ENCODE measurements at regions not wholly inside any gene's neighbourhood (a gene's known extent, or its start where the extent isn't known, plus 50 kb on each side); places are given as distances from the start of the nearest gene placed in this dataset.

DNA sequence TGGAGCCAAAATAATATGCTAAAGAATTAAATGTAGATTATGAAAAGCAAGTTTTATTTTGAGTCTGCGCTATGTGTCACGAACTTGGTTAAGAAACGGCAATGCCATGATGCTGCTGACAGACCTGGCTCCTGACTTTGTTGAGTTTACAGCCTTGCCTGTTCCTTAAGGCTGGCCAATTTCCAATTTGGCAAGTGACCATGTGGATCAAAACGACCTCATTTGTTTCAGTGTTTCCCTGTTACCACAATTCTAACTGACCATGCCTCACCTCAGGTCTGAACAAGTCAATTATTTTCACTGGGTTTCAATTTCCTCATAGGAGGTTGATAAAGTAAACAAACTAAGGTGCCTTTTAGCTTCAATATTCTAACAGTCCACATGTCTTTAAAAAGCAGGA, 461.4 kb downstream of the ZNF608 start:
- ChIA-PET POLR2A (no interaction called here), CTCF (no interaction called here)
- Histone ChIP-seq H3K27me3 (ENCODE audit: control insufficient read depth, insufficient read depth, low read length) (no peaks in the 10 kb centered on the region), H3K36me3 (ENCODE audit: control insufficient read depth, insufficient read depth, low read length) (no peaks in the 10 kb centered on the region), H3K4me3 (ENCODE audit: low read depth, low read length) (no peak overlapping the region)
- DNase-seq (ENCODE audit: low read depth) = no peak
- TF ChIP-seq, protein P1, sequence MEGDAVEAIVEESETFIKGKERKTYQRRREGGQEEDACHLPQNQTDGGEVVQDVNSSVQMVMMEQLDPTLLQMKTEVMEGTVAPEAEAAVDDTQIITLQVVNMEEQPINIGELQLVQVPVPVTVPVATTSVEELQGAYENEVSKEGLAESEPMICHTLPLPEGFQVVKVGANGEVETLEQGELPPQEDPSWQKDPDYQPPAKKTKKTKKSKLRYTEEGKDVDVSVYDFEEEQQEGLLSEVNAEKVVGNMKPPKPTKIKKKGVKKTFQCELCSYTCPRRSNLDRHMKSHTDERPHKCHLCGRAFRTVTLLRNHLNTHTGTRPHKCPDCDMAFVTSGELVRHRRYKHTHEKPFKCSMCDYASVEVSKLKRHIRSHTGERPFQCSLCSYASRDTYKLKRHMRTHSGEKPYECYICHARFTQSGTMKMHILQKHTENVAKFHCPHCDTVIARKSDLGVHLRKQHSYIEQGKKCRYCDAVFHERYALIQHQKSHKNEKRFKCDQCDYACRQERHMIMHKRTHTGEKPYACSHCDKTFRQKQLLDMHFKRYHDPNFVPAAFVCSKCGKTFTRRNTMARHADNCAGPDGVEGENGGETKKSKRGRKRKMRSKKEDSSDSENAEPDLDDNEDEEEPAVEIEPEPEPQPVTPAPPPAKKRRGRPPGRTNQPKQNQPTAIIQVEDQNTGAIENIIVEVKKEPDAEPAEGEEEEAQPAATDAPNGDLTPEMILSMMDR (IDR thresholded peaks at IDR 0.05; ENCODE audit: insufficient read depth, low read depth, low read length) = no peak

DNA sequence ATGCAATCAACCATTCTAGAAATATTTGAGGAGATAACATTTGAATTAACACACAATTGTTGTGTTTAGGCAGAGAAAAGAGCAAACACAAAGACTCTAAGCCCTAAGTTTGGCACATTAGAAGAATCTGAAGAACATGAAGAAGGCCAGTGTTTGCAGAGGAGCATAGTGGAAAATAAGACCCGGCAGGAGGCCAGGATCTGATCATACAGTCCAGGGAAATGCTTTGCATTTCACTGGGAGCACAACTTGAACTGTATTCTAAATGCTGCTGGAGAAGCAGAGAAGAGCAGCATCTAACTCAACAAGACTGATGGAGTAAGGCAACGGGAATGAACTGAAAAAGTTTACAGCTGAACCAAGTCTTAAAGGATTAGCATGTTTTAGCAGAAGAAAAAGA, 463.4 kb downstream of the ZNF608 start:
- CTCF ChIA-PET = interaction anchor here (0.7 kb wide), 1 partner anchor 20 kb away, joined by 3 read pairs; no protein-coding TSS in a partner anchor
- DNase-seq (ENCODE audit: low read depth) = no peak
- POLR2A ChIA-PET = no interaction called here
- no peak overlapping the region for H3K4me3 ChIP-seq (ENCODE audit: low read depth, low read length)
- TF ChIP-seq, protein P1 (IDR thresholded peaks at IDR 0.05; ENCODE audit: insufficient read depth, low read depth, low read length) = no peak
- H3K27me3 ChIP-seq (ENCODE audit: control insufficient read depth, insufficient read depth, low read length) = no peaks in the 10 kb centered on the region
- H3K36me3 ChIP-seq (ENCODE audit: control insufficient read depth, insufficient read depth, low read length) = no peaks in the 10 kb centered on the region

DNA sequence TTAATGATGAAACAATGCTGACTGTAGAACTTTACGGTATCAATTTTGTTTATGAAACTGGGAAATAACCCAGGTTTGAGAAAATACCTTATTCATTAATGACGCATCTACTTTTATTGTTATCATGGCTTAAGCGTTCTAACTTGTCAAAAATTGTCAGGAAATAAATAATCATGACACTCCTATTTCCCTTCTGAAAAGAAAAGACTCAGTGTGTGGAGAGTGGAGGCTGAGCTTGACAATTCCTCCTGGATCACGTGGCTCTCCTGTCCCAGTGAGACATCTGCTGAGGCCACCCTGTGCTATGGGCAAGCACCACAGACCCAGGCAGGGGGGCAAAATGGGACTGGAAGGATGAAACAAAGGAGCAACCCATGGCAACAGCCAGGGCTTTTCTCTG, 466.4 kb downstream of the ZNF608 start:
- ChIA-PET CTCF (no interaction called here), POLR2A (no interaction called here)
- Histone ChIP-seq H3K27me3 (ENCODE audit: control insufficient read depth, insufficient read depth, low read length) (no peaks in the 10 kb centered on the region), H3K4me3 (ENCODE audit: low read depth, low read length) (no peak overlapping the region), H3K36me3 (ENCODE audit: control insufficient read depth, insufficient read depth, low read length) (no peaks in the 10 kb centered on the region)
- DNase-seq (ENCODE audit: low read depth) = no peak
- TF ChIP-seq, protein P1 (IDR thresholded peaks at IDR 0.05; ENCODE audit: insufficient read depth, low read depth, low read length) = no peak

DNA sequence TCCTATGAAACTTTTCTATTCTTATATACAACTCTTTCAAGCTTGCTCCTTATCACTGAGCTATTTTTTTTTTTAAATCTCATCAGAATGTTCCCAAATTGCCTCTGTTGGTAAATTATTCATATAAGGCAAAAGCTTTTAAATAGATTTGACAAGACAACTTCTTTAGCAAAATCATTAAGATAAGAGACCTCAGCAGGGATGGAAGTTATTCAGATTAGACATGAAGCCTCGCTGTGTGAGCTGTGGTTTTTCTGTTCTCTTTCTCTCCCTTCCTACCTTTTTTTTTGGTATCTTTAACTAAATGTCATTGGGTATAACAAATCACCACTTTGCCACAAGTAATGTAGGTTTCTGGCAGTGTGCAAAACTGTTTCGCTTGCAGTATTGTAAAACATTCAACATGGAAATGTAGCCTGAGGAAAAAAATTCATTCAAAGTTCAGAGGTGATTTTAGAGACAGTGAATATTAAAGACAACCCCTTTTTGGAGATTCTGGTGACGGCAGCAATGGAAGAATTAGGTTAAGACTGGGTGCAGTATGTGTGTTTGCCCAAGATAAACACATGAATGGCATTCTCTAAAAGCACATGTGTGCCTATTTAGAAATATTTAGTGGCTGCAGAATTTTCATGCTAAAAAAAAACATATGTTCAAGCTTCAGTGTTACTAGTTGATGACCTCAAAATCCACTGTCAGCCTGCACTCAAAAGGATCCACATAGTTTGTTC, 467.1 kb downstream of the ZNF608 start:
- ChIA-PET CTCF (no interaction called here), POLR2A (no interaction called here)
- Histone ChIP-seq H3K36me3 (ENCODE audit: control insufficient read depth, insufficient read depth, low read length) (no peaks in the 10 kb centered on the region), H3K27me3 (ENCODE audit: control insufficient read depth, insufficient read depth, low read length) (no peaks in the 10 kb centered on the region), H3K4me3 (ENCODE audit: low read depth, low read length) (no peak overlapping the region)
- TF ChIP-seq, protein P1 (IDR thresholded peaks at IDR 0.05; ENCODE audit: insufficient read depth, low read depth, low read length) = no peak
- no peak for DNase-seq (ENCODE audit: low read depth)

DNA sequence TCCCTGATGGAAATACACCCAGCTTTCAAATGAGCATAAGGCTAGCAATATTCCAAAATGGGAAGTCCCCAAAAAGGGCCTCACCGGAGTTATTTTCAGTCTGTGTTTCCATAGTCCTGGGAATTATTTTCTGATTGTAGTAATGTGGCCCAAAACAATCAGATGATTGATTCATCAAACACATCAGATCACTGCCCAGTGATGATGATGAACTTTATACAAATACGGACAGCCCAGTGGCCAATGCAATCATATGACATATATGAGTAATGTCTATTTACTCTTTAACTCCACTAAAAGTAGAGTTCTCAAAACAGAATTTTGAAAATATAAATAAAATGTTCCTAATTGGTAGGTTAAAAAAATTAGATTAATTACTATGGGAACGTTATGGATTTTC, 467.8 kb downstream of the ZNF608 start:
- no peaks in the 10 kb centered on the region for H3K36me3 ChIP-seq (ENCODE audit: control insufficient read depth, insufficient read depth, low read length)
- no peak overlapping the region for H3K4me3 ChIP-seq (ENCODE audit: low read depth, low read length)
- CTCF ChIA-PET = no interaction called here
- TF ChIP-seq, protein P1 (IDR thresholded peaks at IDR 0.05; ENCODE audit: insufficient read depth, low read depth, low read length) = no peak
- POLR2A ChIA-PET = no interaction called here
- no peaks in the 10 kb centered on the region for H3K27me3 ChIP-seq (ENCODE audit: control insufficient read depth, insufficient read depth, low read length)
- no peak for DNase-seq (ENCODE audit: low read depth)
